Right lobe of liver (tissue), 6 donors: ENCODE measurements at regions not wholly inside any gene's neighbourhood (a gene's known extent, or its start where the extent isn't known, plus 50 kb on each side); places are given as distances from the start of the nearest gene placed in this dataset.
A peak's percentile ranks its signal among the peaks of the same experiment; 100 is the strongest.
"Not testable (repeated sequence)": the region's sequence is repeated elsewhere in the genome, so short reads cannot be mapped to it uniquely, and the experiment has no call there.

Experiments used
- ATAC-seq, 4 donors: fragments of 200-7000 bp; cut with Tn5 transposase; one replicate each; pipeline ENCODE4 v1.9.1; 2020; ENCODE audit warnings: mild to moderate bottlenecking in 4 of 4, moderate library complexity in 4 of 4
- DNase-seq, 3 donors: peaks; one replicate each; pipeline ENCODE4 v3.0.0-alpha.2; 2020
- H3K27ac ChIP-seq, 3 donors: fragments of 200-600 bp; one replicate each; pipeline ENCODE4 v1.8.0; 2022
- H3K27me3 ChIP-seq, 2 donors: fragments of 200-600 bp; one replicate each; pipeline ENCODE4 v1.8.0; 2022
- H3K36me3 ChIP-seq, 4 donors: fragments of 200-600 bp; sonication (generic) in 1 of 4; one replicate each; pipeline versions ENCODE4 v1.5.1 to v1.8.0; 2017 to 2022; ENCODE audit warnings: control low read depth in 1 of 4
- H3K4me1 ChIP-seq, 4 donors: fragments of 200-600 bp; sonication (generic) in 1 of 4; one replicate each; pipeline versions ENCODE4 v1.5.1 to v1.8.0; 2017 to 2022; ENCODE audit warnings: control low read depth in 1 of 4
- H3K4me3 ChIP-seq, 3 donors: fragments of 200-600 bp; one replicate each; pipeline ENCODE4 v1.8.0; 2022
- H3K9me3 ChIP-seq, 4 donors: fragments of 200-600 bp; sonication (generic) in 1 of 4; one replicate each; pipeline versions ENCODE4 v1.5.1 to v1.8.0; 2017 to 2022; ENCODE audit warnings: control low read depth in 1 of 4
- CTCF ChIP-seq, 4 donors: fragments of 200-600 bp in 3 of 4; fragments of 450-650 bp in 1 of 4; IDR thresholded peaks; one replicate each; pipeline versions ENCODE4 v1.5.1 to v1.8.0; 2016 to 2022; ENCODE audit warnings: antibody characterized with exemption in 4 of 4, mild to moderate bottlenecking in 2 of 4
- POLR2A ChIP-seq: fragments of 450-650 bp; IDR thresholded peaks from one replicate; pipeline ENCODE4 v1.6.1; 2017; ENCODE audit warnings: antibody characterized with exemption, mild to moderate bottlenecking
- WGBS: methylation state at CpG from one replicate; pipeline ENCODE4 v1.1.6; 2018; ENCODE audit warnings: low coverage, low lambda C conversion rate; ENCODE audit not compliant: insufficient coverage; ENCODE audit errors: missing lambda C conversion rate; 5-methylcytosine and 5-hydroxymethylcytosine counted together
- intact Hi-C, 2 donors: fragments of 100-400 bp; cut with DNase I; formaldehyde crosslinking; loops; one replicate each; pipeline versions ENCODE4 v1.11.2 to v1.14.1; 2022
- donor health status: DM: no; HTN: yes; CAD: no.
- donor health status: DM: no; HTN: no; CAD: no.
- donor health status: DM: no; HTN: no; CAD: no.
- donor health status: DM: no; HTN: yes; CAD: no.
- donor health status: DM: no; HTN: yes; CAD: no.

GRCh38 chr1:221594576-221594975 lies 147.3 kb downstream of the DUSP10 start:
- intact Hi-C loops, result no loop called here
- DNase-seq (no peak), ATAC-seq (no peak)
- Histone ChIP-seq H3K4me1 (no peaks in the 10 kb centered on the region), H3K27ac (no peak overlapping the region), H3K36me3 (no peaks in the 10 kb centered on the region), H3K27me3 (no peaks in the 10 kb centered on the region), H3K4me3 (no peak overlapping the region), H3K9me3 (no peaks in the 10 kb centered on the region)
- no CpG with 5 or more reads among the region's 2 CpGs for WGBS
- TF ChIP-seq POLR2A, result no peak

- Histone ChIP-seq H3K27me3 (no peaks in the 10 kb centered on the region), H3K4me1 (no peaks in the 10 kb centered on the region), H3K9me3 (no peaks in the 10 kb centered on the region), H3K27ac (no peak overlapping the region), H3K36me3 (no peaks in the 10 kb centered on the region), H3K4me3 (no peak overlapping the region)
- WGBS, result 77% methylated on average over 6 of the region's 6 CpGs
- ATAC-seq (no peak), DNase-seq (no peak)
- TF ChIP-seq POLR2A (no peak), CTCF (IDR thresholded peaks at IDR 0.05) (no peak)
- intact Hi-C loops, result no loop called here
These were observed 143.8 kb downstream of the DUSP10 start for GRCh38 chr1:221598122-221598521.

- intact Hi-C loops, result no loop called here
- Histone ChIP-seq H3K36me3 (no peaks in the 10 kb centered on the region), H3K4me1 (no peaks in the 10 kb centered on the region), H3K9me3 (no peaks in the 10 kb centered on the region), H3K27ac (no peak overlapping the region), H3K4me3 (no peak overlapping the region), H3K27me3 (no peaks in the 10 kb centered on the region)
- ATAC-seq, result no peak
- TF ChIP-seq CTCF (IDR thresholded peaks at IDR 0.05) (no peak), POLR2A (no peak)
- DNase-seq, result no peak
These were observed 140.7 kb downstream of the DUSP10 start for GRCh38 chr1:221601166-221601565.

GRCh38 chr1:221602830-221603229 lies 139.1 kb downstream of the DUSP10 start:
- Histone ChIP-seq H3K27me3 (no peaks in the 10 kb centered on the region), H3K4me3 (no peak overlapping the region), H3K9me3 (no peaks in the 10 kb centered on the region), H3K36me3 (no peaks in the 10 kb centered on the region), H3K4me1 (no peaks in the 10 kb centered on the region), H3K27ac (no peak overlapping the region)
- DNase-seq, result no peak
- 96% methylated on average over 2 of the region's 2 CpGs for WGBS
- intact Hi-C loops, result no loop called here
- TF ChIP-seq CTCF (IDR thresholded peaks at IDR 0.05) (no peak), POLR2A (no peak)
- ATAC-seq, result peak in 1 of 4 donors; percentile 67

- not testable (repeated sequence) for H3K9me3 ChIP-seq
These were observed 137.5 kb downstream of the DUSP10 start for GRCh38 chr1:221604390-221604789.

GRCh38 chr1:221604948-221605347 lies 136.9 kb downstream of the DUSP10 start:
- TF ChIP-seq CTCF (IDR thresholded peaks at IDR 0.05), result no peak
- TF ChIP-seq POLR2A, result no peak
- H3K27ac ChIP-seq, result no peak overlapping the region
- intact Hi-C loops, result no loop called here
- DNase-seq, result no peak
- H3K4me1 ChIP-seq, result no peaks in the 10 kb centered on the region
- no peaks in the 10 kb centered on the region for H3K36me3 ChIP-seq
- no peaks in the 10 kb centered on the region for H3K9me3 ChIP-seq
- H3K4me3 ChIP-seq, result no peak overlapping the region
- no peaks in the 10 kb centered on the region for H3K27me3 ChIP-seq
- no peak for ATAC-seq

More at GRCh38 chr1:221604390-221604789, 137.5 kb downstream of the DUSP10 start:
- DNase-seq, H3K27ac ChIP-seq, H3K4me3 ChIP-seq, ATAC-seq, H3K27me3 ChIP-seq, H3K36me3 ChIP-seq, H3K4me1 ChIP-seq, intact Hi-C loops: not testable (repeated sequence)
